Iris pigment epithelial cell (primary cell): ENCODE measurements at regions not wholly inside any gene's neighbourhood (a gene's known extent, or its start where the extent isn't known, plus 50 kb on each side); places are given as distances from the start of the nearest gene placed in this dataset.

ENCODE experiments used
- DNase-seq: peaks from one replicate; pipeline ENCODE4 v3.0.0-alpha.2; 2011; ENCODE audit warnings: low read depth

DNA sequence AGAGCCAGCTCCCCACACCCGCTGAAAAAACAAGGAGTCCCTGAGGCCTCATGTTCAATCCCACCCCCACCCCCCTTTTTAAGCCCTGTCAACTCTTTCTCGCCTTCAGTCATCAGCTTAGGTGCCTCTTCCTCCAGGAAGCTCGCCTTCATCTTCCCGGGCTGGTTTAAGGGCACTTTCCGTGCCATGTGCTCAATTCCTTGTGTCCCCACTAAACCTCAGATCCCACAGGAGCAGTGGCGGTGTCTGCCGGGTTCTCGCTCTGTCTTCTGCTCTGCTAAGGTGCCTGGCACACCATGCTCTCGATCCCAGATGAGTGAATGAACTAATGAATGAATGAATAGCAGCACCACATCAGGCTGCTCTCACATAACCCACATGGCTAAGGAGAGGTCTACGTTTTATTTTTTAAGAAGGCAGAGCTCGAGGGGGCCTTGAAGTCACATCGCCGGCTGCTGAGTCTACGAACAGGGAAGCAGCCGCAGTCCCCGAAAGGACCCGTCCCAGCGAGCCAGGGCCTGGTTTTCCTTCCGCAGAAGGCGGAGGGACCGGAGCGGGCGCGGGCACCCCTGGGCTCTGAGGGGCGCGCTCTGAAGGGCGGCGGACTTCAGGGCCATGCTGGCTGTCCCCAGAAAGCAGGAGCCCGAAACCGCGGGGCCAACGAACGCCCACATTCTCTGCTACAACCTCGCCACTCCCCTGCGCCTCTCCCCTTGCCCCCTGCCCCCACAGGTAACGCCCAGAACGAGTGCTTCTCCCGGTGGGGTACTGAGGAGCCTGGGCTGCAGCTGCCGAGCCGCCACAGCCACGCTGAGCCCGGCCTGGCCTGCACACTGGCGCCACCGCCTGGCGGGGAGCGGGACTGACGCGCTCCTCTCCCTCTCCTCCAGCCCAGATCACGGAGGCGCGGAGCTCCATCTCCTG is 73.4 kb upstream of the KCNMA1 start:
- peak; percentile 55 for DNase-seq

DNA sequence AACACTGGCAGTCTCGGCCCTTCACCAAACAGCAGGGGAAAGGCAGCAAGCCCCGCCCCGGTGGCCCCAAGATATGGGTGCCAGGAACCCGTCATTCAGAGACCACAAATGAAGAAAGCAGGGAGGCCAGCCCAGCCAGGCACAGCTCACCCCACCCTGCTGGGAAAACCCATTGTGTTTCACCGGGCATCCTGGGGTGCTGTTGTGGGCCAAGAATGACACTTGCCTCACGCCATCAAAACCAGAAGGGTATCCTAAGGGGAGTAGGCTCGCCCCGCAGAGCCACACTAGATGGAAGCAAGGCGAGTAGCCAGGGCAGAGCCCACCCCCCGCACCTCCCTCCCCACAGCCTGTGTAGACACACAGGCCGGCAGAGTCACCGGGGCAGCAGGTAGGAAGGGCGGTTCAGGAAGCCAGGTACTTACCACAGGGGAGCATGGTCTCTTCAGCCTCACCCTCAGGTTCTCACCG is 72.5 kb upstream of the KCNMA1 start:
- no peak for DNase-seq

DNA sequence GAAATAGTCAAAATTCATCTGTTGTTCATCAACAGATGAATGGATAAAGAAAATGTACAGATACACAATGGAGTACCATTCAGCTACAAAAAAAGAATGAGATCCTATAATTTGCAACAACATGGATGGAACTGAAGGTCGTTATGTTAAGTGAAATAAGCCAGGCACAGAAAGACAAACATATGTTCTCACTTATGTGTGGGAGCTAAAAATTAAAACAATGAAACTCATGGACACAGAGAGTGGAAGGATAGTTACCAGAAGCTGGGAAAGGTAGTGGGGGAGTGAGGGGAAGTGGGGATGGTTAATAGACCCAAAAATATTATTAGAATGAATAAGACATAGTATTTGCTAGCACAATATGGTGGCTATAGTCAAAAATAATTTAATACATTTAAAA is 70.0 kb upstream of the KCNMA1 start:
- no peak for DNase-seq

DNA sequence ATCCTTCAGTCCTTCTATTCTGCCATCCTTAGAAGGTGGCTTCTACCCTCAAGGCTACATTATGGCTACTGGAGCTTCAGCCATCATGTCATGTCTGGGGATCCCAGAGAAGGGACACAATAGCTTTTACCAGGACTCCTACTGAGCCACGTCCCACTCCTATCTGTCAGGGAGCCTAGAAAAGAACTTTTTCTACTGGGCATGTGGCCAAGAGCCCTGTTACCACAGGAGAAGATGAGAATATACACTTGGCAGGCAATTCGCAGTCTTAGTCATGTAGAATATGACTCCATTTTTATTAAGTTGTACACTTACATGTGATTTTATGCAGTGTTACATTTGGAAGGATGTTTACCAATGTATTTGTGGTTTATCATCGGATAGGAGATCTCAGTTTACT is 64.6 kb upstream of the KCNMA1 start:
- peak; percentile 95 for DNase-seq

DNA sequence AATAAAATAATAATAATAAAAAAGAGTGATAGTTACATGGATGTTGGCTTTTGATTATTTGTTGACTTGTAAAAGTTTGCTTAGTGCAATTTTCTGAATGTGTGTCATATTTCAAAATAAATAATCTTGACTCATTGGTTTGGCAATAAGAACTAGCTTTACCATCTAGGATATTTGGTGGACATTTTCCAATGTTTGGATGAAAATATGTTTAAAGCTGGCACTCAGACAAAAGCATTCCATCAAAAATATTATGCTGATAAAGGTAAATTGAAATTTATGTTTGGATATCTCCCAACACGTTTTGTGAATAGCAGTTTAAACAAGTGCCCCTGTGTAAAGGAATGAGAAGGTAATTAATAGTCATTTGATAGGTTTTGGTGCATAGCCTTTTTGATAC is 62.5 kb upstream of the KCNMA1 start:
- DNase-seq = no peak

DNA sequence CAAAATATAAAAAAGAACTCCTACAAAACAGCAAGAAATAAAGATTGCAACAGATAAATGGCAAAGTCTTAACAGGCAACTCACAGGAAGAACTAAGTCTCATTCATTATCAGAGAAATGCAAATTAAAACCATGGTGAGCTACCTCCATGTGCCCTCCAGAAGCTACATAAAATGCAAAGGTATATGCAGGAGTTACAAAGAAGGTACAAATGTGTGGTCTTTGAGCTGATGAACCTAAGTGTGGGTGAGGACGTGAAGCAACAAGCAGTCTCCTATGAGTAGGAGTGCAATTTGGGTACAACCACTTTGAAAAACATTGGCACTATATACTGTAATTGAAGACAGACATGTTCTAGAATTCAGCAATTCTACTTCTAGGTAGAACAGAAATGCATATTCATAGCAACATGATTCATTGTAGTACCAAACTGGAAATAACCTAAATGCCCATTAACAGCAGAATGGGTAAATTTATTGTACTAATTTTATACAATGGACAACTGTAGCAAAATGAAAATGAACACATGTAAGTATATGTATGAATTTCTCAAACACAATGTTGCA is 61.6 kb upstream of the KCNMA1 start:
- no peak for DNase-seq

DNA sequence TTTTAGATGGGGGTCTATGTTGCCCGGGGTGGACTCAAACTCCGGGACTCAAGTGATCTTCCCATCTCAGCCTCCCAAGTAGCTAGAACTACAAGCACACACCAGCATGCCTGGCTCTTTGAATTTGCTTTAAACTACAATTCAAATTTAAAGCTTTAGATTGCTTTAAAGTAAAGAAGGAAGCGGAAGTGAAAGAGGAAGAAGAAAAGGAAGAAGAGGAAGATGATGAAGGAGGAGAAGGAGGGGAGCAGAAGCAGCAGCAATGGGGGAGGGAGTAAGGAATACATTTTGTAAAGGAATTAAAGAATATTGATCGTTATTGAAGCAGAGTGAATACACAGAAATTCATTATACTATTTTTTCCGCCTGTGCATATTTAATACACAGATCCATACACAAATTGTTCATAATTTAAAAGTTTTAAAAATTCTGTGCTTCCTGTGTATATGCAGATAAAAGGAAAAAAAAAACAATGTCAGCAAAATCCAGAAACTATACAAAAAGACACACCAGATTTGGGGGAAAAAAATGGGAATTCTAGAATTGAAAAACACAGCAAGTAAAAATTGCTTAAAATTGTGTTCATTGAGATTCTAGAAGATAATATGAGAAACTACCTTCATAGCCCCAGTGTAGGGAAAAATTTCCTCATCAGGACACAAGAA is 60.8 kb upstream of the KCNMA1 start:
- no peak for DNase-seq

DNA sequence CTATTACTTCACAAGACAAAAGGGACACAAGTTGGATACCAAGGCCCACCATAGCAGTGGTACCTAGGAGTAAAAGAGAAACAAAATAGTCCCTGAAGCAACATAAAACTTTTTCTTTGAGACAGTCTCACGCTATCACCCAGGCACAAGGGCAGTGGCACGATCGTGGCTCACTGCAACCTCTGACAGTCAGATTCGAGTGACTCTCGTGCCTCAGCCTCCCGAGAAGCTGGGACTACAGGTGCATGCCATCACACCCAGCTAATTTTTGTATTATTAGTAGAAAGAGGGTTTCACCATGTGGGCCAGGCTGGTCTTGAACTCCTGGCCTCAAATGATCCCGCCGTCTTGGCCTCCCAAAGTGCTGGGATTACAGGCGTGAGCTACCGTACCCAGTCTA is 59.0 kb upstream of the KCNMA1 start:
- DNase-seq = no peak

DNA sequence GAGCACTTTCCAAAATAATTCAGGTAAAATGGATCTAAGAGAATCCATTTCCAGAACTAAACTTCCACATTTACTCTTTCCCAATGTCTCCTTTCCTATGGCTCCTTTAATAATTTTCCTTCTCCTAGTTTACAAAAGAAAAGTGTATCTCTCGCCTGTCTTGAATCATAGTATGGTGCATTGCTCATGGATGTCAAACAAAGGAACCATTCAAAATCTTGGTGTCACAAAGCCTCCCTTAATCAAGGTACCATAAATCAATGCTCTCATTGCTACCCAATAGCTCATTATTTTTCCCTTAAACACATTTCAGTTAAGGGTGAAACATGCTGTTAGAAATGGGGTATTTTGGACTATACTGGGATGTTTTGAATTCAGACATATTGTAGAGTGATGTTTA is 57.6 kb upstream of the KCNMA1 start:
- no peak for DNase-seq

DNA sequence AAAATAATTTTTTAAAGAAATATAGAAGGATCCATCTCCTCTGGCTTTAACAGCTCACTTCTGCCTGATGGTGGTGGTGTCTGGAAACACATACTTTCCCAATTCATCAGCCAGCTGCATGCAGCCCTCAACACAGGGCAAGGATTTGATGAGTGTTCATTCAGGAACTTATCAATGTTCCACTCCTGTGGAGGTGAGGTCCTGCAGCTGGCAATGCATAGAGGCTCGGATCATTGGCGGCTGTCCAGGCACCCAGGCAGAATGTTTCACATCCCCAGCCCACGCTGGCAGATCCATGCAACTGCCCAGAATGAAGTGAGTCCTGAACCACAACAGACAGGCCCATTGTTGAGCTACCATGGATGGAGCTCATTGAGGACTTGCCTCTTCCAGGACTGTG is 55.2 kb upstream of the KCNMA1 start:
- peak; percentile 38 for DNase-seq

DNA sequence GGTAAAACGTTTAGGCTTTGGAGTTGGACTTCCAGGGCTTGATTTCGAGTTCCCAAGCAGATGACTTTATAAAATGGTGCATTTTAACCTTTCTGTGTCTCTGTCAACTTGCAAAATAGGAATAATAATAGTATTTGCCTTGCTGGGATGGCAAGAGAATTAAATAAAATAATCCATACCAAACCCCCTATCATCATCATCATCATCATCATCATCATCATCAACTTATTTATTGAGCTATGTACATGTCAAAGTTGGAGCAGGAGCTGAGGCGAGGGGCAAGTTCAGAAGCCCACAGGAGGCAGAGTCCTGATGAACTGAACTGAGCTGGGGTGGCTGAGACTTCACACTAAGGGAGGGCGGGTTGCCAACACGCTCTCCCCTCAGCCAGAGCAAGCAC is 51.7 kb upstream of the KCNMA1 start:
- DNase-seq = no peak

DNA sequence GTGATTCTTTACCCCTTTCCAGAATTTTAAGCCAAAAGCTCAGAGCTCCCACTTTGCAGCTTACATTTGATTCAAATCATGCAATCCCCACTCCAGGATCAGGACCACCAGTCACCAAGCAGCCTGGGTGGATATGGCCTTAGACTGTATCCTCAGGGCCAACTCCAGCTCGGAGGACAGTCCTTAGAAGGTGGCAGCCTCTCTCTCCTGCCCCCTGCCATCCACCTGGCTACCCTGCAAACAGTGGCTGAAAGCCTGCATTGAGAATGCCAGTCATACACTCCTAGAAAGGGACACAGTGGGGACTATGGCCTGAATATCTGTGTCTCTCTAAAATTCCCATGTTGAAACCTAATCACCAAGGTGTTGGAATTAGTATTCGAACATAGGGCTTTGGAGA is 50.0 kb upstream of the KCNMA1 start:
- DNase-seq = no peak
